DMS153 treated with DMSO at 0.1 percent for 48 hours (cell line): ENCODE measurements at regions not wholly inside any gene's neighbourhood (a gene's known extent, or its start where the extent isn't known, plus 50 kb on each side); places are given as distances from the start of the nearest gene placed in this dataset.

Experiments used
- DNase-seq: peaks from one replicate; lab custom pipeline; 2025; ENCODE audit not compliant: unreplicated experiment; lab: John Stamatoyannopoulos, UW

- no peak for DNase-seq
Measured at GRCh38 chr1:208576425-208576824, 332.2 kb upstream of the PLXNA2 start.

- no peak for DNase-seq
Measured at GRCh38 chr1:208577381-208577905, 333.3 kb upstream of the PLXNA2 start.

GRCh38 chr1:208581209-208581608 is 337.0 kb upstream of the PLXNA2 start:
- DNase-seq: no peak

- DNase-seq: no peak
Measured at GRCh38 chr1:208581667-208582066, 337.5 kb upstream of the PLXNA2 start.

- DNase-seq: no peak
Measured at GRCh38 chr1:208584167-208584755, 340.1 kb upstream of the PLXNA2 start.

GRCh38 chr1:208587110-208587509 is 342.9 kb upstream of the PLXNA2 start:
- DNase-seq: no peak

GRCh38 chr1:208593306-208594006 is 349.3 kb upstream of the PLXNA2 start:
- DNase-seq: no peak

- DNase-seq: no peak
Measured at GRCh38 chr1:208595236-208595635, 351.1 kb upstream of the PLXNA2 start.

- DNase-seq: no peak
Measured at GRCh38 chr1:208595745-208596144, 351.6 kb upstream of the PLXNA2 start.

- no peak for DNase-seq
Measured at GRCh38 chr1:208597571-208597970, 353.4 kb upstream of the PLXNA2 start.

- DNase-seq: no peak
Measured at GRCh38 chr1:208598021-208598420, 353.8 kb upstream of the PLXNA2 start.

- DNase-seq: no peak
Measured at GRCh38 chr1:208599063-208599462, 354.9 kb upstream of the PLXNA2 start.

- no peak for DNase-seq
Measured at GRCh38 chr1:208600456-208601190, 356.4 kb upstream of the PLXNA2 start.

- DNase-seq: no peak
Measured at GRCh38 chr1:208601561-208601960, 357.4 kb upstream of the PLXNA2 start.

GRCh38 chr1:208603721-208604120 is 359.5 kb upstream of the PLXNA2 start:
- DNase-seq: no peak

- no peak for DNase-seq
Measured at GRCh38 chr1:208604295-208604694, 360.1 kb upstream of the PLXNA2 start.

GRCh38 chr1:208606959-208607358 is 362.8 kb upstream of the PLXNA2 start:
- DNase-seq: no peak

- DNase-seq: no peak
Measured at GRCh38 chr1:208607616-208608015, 363.4 kb upstream of the PLXNA2 start.

- DNase-seq: no peak
Measured at GRCh38 chr1:208614610-208615009, 370.4 kb upstream of the PLXNA2 start.

GRCh38 chr1:208615371-208615770 is 371.2 kb upstream of the PLXNA2 start:
- no peak for DNase-seq

- DNase-seq: no peak
Measured at GRCh38 chr1:208616776-208617175, 372.6 kb upstream of the PLXNA2 start.
